GM21737 (cell line): ENCODE measurements at regions not wholly inside any gene's neighbourhood (a gene's known extent, or its start where the extent isn't known, plus 50 kb on each side); places are given as distances from the start of the nearest gene placed in this dataset.
"Not testable (repeated sequence)": the region's sequence is repeated elsewhere in the genome, so short reads cannot be mapped to it uniquely, and the experiment has no call there.

ENCODE experiments used
- ATAC-seq: cut with Tn5 transposase; IDR thresholded peaks from one replicate; pipeline ENCODE4 v1.9.1; 2021; ENCODE audit warnings: mild to moderate bottlenecking, moderate library complexity; ENCODE audit not compliant: unreplicated experiment

DNA sequence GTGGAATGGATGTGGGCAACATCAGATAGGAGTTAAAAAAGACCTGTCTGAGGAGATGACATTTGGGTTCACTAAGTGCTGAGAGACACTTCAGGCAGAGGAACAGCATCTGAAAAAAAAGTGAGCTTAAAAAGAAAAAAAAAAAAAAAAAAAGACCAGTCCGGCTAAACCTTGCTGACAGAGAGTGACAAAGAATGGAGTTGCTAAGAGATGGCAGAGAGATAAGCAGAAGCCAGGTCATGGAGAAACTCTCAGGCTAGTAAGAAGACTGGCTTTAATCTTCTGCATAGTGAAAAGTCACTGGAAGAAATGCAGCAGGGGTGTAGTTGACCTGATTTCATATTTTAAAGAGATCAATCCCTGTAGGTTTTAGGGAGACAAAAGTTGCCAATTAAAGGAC lies 711.1 kb upstream of the SEMA3D start:
- ATAC-seq = no peak

- ATAC-seq = no peak
Observed at GRCh38 chr7:85896531-85896930, 709.7 kb upstream of the SEMA3D start.

DNA sequence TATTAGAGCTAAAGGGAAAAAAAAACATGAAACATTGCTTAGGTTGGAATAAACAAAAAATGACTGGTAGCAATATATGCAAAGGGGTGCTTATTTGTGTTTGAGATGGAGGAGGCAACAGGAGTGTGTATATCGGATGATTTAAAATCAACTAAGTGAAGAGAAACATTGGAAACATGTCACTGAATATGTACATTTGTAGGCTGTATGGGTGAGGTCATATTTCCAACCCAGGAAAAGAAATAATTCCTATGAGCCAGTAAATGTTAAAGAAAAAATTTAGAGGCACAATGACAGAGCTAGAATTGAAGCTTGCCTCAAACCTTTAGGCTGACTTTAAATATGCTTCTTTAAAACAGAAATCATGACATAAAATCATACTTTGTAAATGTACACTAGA lies 709.0 kb upstream of the SEMA3D start:
- no peak for ATAC-seq

DNA sequence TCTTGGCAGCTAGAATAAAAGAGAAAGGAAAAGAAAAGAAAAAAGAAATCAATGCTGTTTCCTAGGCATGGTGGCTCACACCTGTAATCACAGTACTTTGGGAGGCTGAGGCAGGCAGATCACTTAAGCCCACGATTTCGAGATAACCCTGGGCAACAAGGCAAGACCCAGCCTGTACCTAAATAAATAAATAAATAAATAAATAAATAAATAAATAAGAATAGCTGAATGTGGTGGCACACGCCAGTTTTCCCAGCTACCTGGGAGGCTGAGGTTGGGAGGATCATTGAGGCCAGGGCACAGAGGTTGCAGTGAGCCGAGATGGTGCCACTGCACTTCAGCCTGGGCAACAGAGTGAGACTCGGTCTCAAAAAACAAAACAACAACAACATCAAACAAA lies 705.0 kb upstream of the SEMA3D start:
- not testable (repeated sequence) for ATAC-seq

DNA sequence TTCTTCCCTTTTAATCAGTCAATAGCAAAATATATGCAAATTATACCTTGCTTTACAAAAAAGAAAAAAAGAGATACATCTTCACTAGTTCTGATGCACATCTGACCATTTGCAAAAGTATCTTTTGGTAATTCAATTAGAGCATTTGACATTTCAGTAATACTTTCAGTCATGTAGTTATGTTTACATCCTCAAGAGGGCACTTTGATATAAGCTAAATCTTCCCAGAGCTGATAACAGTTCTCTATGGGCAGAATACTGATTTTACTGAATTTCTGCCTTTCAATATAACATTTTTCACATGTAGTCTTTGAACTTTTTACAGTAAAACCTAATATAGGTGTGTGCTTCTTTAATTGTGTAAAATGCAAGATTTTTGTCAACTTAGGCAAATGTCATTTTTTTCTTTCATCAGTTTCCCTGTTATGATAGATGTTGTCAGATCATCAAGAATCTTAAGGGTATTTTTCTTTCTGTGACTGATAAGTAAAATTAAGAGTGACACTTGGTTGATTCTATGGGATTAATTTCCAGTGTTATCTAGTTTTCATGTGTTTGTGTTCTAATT lies 703.5 kb upstream of the SEMA3D start:
- ATAC-seq = no peak

DNA sequence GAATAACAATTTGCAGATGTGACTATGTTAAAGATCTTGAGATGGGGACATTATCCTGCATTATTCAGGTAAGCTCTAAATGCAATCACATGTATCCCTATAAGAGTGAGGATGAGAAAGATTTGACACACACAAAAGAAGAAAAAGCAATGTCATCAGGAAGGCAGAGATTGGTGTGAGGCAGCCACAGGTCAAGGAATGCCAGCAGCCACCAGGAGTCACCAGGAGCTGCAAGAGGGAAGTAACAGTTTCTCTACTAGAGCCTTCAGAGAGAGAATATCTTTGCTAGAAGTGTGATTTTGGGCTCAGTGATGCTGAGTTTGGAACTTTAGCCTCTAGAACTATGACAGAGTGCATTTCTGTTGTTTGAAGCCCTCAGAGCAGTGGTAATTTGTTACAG lies 700.3 kb upstream of the SEMA3D start:
- no peak for ATAC-seq

DNA sequence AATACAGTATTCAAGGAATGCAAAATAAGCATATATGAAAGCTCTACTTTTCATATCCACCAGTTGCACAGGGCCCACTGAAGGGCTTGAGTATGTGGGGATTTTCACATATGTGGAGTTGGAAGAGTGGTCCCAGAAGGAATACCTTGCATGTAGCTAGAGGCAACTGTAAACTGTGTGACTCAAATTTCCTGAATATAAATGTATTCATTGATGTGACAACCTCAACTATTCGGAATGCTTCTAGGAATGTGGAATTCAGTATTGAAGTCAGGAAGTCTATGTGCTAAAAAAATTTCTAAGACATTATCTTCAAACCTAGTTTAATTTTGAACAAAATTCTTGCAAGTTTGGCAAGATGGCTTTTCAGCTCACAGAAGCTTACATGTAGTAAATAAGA lies 695.5 kb upstream of the SEMA3D start:
- no peak for ATAC-seq

GRCh38 chr7:85875398-85875797 lies 688.5 kb upstream of the SEMA3D start:
- no peak for ATAC-seq

DNA sequence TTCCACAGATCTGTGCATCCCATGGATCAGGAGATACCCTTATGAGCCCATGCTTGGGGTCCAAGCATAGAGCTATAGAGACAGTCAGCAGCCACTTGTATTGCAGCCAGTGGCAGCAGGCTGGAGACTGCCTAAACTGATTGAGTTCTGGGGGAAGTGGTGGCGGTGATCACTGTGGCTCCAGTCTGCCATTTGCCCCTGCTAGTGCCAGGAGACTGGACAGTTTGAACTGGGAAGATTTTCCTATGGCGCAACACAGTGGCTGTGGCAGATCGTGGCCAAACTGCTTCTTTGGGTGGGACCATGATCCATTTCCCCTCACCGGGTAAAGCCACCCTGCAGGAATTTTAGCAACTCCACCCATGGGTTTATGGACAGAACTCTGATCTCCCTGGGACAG lies 679.7 kb upstream of the SEMA3D start:
- no peak for ATAC-seq

- no peak for ATAC-seq
Observed at GRCh38 chr7:85851571-85852193, 664.8 kb upstream of the SEMA3D start.

DNA sequence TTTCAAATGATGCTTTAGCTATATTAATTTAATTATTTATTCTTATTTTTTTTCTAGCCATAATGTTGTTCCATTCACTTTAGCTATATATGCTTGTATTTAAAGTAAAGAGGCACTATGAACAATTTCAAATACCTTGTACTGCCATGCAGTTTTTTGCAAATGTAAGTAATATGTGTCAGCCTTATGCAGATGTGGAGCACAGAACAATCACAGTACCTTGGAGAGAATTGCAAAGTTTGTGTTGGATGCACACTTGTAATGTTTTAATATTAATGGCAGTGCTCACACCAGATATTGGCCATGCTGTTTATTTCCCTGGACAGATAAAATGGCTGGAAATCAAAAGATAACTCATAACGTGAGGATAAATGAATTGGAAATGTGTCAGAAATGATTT lies 663.5 kb upstream of the SEMA3D start:
- ATAC-seq = no peak

- no peak for ATAC-seq
Observed at GRCh38 chr7:85840554-85840953, 653.7 kb upstream of the SEMA3D start.

GRCh38 chr7:85833066-85833465 lies 646.2 kb upstream of the SEMA3D start:
- ATAC-seq = no peak

GRCh38 chr7:85830982-85831381 lies 644.1 kb upstream of the SEMA3D start:
- ATAC-seq = no peak

GRCh38 chr7:85829817-85830432 lies 643.1 kb upstream of the SEMA3D start:
- no peak for ATAC-seq

GRCh38 chr7:85829176-85829575 lies 642.3 kb upstream of the SEMA3D start:
- no peak for ATAC-seq

- no peak for ATAC-seq
Observed at GRCh38 chr7:85828614-85829013, 641.8 kb upstream of the SEMA3D start.

- ATAC-seq = no peak
Observed at GRCh38 chr7:85823396-85824080, 636.7 kb upstream of the SEMA3D start.

- no peak for ATAC-seq
Observed at GRCh38 chr7:85821926-85822325, 635.1 kb upstream of the SEMA3D start.

DNA sequence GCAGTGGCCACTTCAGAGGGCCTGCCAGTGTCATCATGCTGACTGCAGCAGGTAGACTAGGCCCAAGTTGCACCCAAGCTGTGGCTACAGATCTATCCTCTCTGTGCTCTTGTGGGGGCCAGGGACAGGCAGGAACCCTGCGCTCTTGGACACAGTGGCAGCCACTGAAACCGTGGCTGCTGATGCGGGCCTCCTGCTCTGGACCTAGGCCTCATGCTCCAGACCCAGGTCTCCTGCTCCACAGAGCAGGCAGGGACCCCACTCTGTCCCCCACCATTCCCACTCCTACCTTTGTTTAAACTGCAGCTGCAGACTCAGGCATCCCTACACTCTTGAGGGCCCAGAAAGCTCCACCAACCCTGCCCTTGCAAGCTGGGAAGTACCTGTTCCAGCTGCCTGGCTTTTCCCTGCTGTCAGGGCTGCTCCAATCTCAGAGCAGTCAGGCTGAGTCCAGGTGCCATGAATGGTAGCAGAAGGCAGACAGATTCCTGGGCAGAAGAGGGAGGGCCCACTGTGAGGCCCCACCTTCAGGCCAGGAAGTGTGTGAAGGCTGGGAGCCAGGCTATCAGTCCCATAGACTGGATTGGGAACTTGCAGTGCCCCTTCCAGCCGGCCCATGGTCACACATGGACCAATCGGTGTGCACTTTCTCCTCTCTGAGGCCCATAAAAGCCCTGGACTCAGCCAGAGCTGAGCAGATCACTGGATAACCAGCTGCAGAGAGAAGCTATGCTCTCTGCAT lies 634.0 kb upstream of the SEMA3D start:
- ATAC-seq = no peak

- no peak for ATAC-seq
Observed at GRCh38 chr7:85815526-85815925, 628.7 kb upstream of the SEMA3D start.
